ENCODE measurements at regions not wholly inside any gene's neighbourhood (a gene's known extent, or its start where the extent isn't known, plus 50 kb on each side); places are given as distances from the start of the nearest gene placed in this dataset.

- Histone ChIP-seq H3K4me3 (ENCODE audit: low read length) (no peak overlapping the region), H3K27ac (ENCODE audit: low read length) (no peak overlapping the region), H3K9ac (ENCODE audit: low read length) (no peak overlapping the region), H4K20me1 (ENCODE audit: insufficient read depth, low read length) (no peaks in the 10 kb centered on the region), H3K79me2 (ENCODE audit: low read length) (no peaks in the 10 kb centered on the region), H3K36me3 (replicated peaks; ENCODE audit: insufficient read depth, low read length) (no peaks in the 10 kb centered on the region), H2AFZ (ENCODE audit: low read length) (no peak overlapping the region), H3K4me2 (ENCODE audit: low read depth, low read length) (no peak overlapping the region), H3F3A (ENCODE audit: insufficient read depth, low read length) (no peaks in the 10 kb centered on the region), H3K9me2 (replicated peaks; ENCODE audit: insufficient read depth, low read length) (no peaks in the 10 kb centered on the region), H3K4me1 (ENCODE audit: low read length) (no peaks in the 10 kb centered on the region), H3K27me3 (replicated peaks; ENCODE audit: insufficient read depth, low read length) (no peaks in the 10 kb centered on the region), H3K9me3 (replicated peaks; ENCODE audit: insufficient read depth, low read length) (no peaks in the 10 kb centered on the region)
- no peak for TF ChIP-seq EZH2 (optimal IDR thresholded peaks at IDR 0.05; ENCODE audit: low read depth, low read length)
- no peak for TF ChIP-seq EZH2phosphoT487 (IDR thresholded peaks at IDR 0.05; ENCODE audit: low read length)
- no peak for TF ChIP-seq CTCF (IDR thresholded peaks at IDR 0.05; ENCODE audit: low read length)
- no peak for DNase-seq
Measured at GRCh38 chr5:88428633-88429032, 160.0 kb upstream of the TMEM161B start.

GRCh38 chr5:88426441-88426840 is 157.8 kb upstream of the TMEM161B start:
- H3K4me3 ChIP-seq (ENCODE audit: low read length), result no peak overlapping the region
- no peaks in the 10 kb centered on the region for H3K36me3 ChIP-seq (replicated peaks; ENCODE audit: insufficient read depth, low read length)
- no peaks in the 10 kb centered on the region for H3K79me2 ChIP-seq (ENCODE audit: low read length)
- no peak for TF ChIP-seq EZH2phosphoT487 (IDR thresholded peaks at IDR 0.05; ENCODE audit: low read length)
- no peak overlapping the region for H3K27ac ChIP-seq (ENCODE audit: low read length)
- no peaks in the 10 kb centered on the region for H3K27me3 ChIP-seq (replicated peaks; ENCODE audit: insufficient read depth, low read length)
- no peaks in the 10 kb centered on the region for H3K4me1 ChIP-seq (ENCODE audit: low read length)
- no peaks in the 10 kb centered on the region for H3K9me2 ChIP-seq (replicated peaks; ENCODE audit: insufficient read depth, low read length)
- no peak overlapping the region for H3K9ac ChIP-seq (ENCODE audit: low read length)
- no peaks in the 10 kb centered on the region for H3F3A ChIP-seq (ENCODE audit: insufficient read depth, low read length)
- DNase-seq, result no peak
- no peak overlapping the region for H3K4me2 ChIP-seq (ENCODE audit: low read depth, low read length)
- H3K9me3 ChIP-seq (replicated peaks; ENCODE audit: insufficient read depth, low read length), result no peaks in the 10 kb centered on the region
- no peaks in the 10 kb centered on the region for H4K20me1 ChIP-seq (ENCODE audit: insufficient read depth, low read length)
- H2AFZ ChIP-seq (ENCODE audit: low read length), result no peak overlapping the region

GRCh38 chr5:88425124-88425523 is 156.5 kb upstream of the TMEM161B start:
- H3K4me2 ChIP-seq (ENCODE audit: low read depth, low read length), result no peak overlapping the region
- H3K9me2 ChIP-seq (replicated peaks; ENCODE audit: insufficient read depth, low read length), result no peaks in the 10 kb centered on the region
- no peaks in the 10 kb centered on the region for H3K9me3 ChIP-seq (replicated peaks; ENCODE audit: insufficient read depth, low read length)
- no peak for DNase-seq
- no peak overlapping the region for H3K9ac ChIP-seq (ENCODE audit: low read length)
- no peaks in the 10 kb centered on the region for H3K4me1 ChIP-seq (ENCODE audit: low read length)
- H4K20me1 ChIP-seq (ENCODE audit: insufficient read depth, low read length), result no peaks in the 10 kb centered on the region
- no peaks in the 10 kb centered on the region for H3K36me3 ChIP-seq (replicated peaks; ENCODE audit: insufficient read depth, low read length)
- H3K79me2 ChIP-seq (ENCODE audit: low read length), result no peaks in the 10 kb centered on the region
- H2AFZ ChIP-seq (ENCODE audit: low read length), result no peak overlapping the region
- H3K4me3 ChIP-seq (ENCODE audit: low read length), result no peak overlapping the region
- no peak overlapping the region for H3K27ac ChIP-seq (ENCODE audit: low read length)
- H3F3A ChIP-seq (ENCODE audit: insufficient read depth, low read length), result no peaks in the 10 kb centered on the region
- TF ChIP-seq EZH2 (optimal IDR thresholded peaks at IDR 0.05; ENCODE audit: low read depth, low read length) (no peak), CTCF (IDR thresholded peaks at IDR 0.05; ENCODE audit: low read length) (no peak), EZH2phosphoT487 (IDR thresholded peaks at IDR 0.05; ENCODE audit: low read length) (no peak)
- H3K27me3 ChIP-seq (replicated peaks; ENCODE audit: insufficient read depth, low read length), result no peaks in the 10 kb centered on the region

- Histone ChIP-seq H3K36me3 (replicated peaks; ENCODE audit: insufficient read depth, low read length) (no peaks in the 10 kb centered on the region), H3K9me3 (replicated peaks; ENCODE audit: insufficient read depth, low read length) (no peaks in the 10 kb centered on the region), H3K9me2 (replicated peaks; ENCODE audit: insufficient read depth, low read length) (no peaks in the 10 kb centered on the region), H3K4me1 (ENCODE audit: low read length) (no peaks in the 10 kb centered on the region), H3K9ac (ENCODE audit: low read length) (no peak overlapping the region), H3K27me3 (replicated peaks; ENCODE audit: insufficient read depth, low read length) (no peaks in the 10 kb centered on the region), H3K4me3 (ENCODE audit: low read length) (no peak overlapping the region), H3K79me2 (ENCODE audit: low read length) (no peaks in the 10 kb centered on the region), H2AFZ (ENCODE audit: low read length) (no peak overlapping the region), H3K27ac (ENCODE audit: low read length) (no peak overlapping the region), H3K4me2 (ENCODE audit: low read depth, low read length) (no peak overlapping the region), H4K20me1 (ENCODE audit: insufficient read depth, low read length) (no peaks in the 10 kb centered on the region), H3F3A (ENCODE audit: insufficient read depth, low read length) (no peaks in the 10 kb centered on the region)
- TF ChIP-seq EZH2phosphoT487 (IDR thresholded peaks at IDR 0.05; ENCODE audit: low read length) (no peak), CTCF (IDR thresholded peaks at IDR 0.05; ENCODE audit: low read length) (no peak), EZH2 (optimal IDR thresholded peaks at IDR 0.05; ENCODE audit: low read depth, low read length) (no peak)
- DNase-seq, result no peak
Measured at GRCh38 chr5:88419931-88420330, 151.3 kb upstream of the TMEM161B start.

All from MM.1S (cell line).